ENCODE measurements at regions not wholly inside any gene's neighbourhood (a gene's known extent, or its start where the extent isn't known, plus 50 kb on each side); places are given as distances from the start of the nearest gene placed in this dataset.

DNA sequence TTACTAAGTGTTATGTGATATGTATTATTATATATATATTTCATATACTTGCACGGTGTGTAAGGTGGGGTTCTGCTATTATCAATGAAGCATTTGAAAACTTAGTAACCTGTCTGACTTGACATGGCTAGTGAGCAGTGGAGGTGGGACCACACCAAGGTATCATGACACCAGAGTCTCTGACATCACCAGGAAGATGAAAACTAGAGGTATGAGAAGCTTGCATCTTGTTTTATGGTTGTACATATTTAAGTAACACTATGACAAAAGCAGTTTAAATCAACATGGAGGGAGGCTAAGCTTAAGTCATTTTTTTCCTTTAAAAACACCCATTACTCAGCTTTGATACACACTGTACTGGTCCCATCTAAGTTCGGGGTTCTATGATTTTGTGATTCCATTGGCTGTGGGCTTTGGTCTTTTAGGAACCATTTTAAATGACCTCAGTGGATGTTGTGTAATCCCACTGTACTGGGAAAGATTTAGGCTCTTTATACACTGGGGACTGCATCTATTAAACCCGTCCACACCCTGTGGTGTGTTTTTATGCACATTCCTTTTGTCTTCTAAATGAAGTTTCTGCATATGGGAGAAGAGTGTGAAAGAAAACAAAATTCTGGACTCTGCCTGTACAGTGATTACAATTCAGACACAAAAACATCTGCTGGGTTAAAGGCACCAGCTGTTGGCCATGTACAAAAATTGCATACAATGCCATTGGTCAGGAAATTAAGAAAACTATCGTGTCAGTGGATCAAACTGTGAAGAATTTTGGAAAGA lies 570.6 kb downstream of the SPRY1 start:
- no peak overlapping the region for H3K4me3 Mint-ChIP-seq
- no peak overlapping the region for H3K27ac Mint-ChIP-seq
- no peaks in the 10 kb centered on the region for H3K36me3 Mint-ChIP-seq (ENCODE audit: insufficient read depth in 2 of 2)
- H3K9me3 Mint-ChIP-seq, result no peaks in the 10 kb centered on the region
- H3K27me3 Mint-ChIP-seq (ENCODE audit: low read depth), result no peaks in the 10 kb centered on the region
- ATAC-seq (replicated peaks in 1 of 2) (no peak), DNase-seq (no peak)
- H3K4me1 Mint-ChIP-seq (ENCODE audit: low read depth), result no peaks in the 10 kb centered on the region

DNA sequence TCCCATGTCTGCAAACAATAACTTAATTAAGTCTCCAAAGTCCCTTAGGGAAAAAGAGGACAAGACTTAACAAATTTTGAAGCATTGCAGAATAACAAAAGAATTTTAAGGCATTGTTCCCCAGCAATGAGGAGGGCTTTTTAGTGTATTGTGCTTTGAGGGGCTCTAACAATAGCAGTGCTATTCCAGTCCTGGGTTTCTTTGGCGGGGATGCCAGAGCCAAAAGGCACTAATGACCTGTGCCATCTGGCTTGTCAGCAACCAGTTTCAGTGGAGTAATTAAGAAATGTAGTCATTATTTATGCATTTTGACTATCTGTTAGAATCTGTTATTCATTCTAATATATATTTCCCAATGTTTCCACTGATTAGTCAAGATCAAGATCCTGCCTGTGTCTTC lies 575.4 kb downstream of the SPRY1 start:
- Mint-ChIP-seq H3K27ac (no peak overlapping the region), H3K4me3 (no peak overlapping the region), H3K36me3 (ENCODE audit: insufficient read depth in 2 of 2) (no peaks in the 10 kb centered on the region), H3K9me3 (no peaks in the 10 kb centered on the region), H3K27me3 (ENCODE audit: low read depth) (no peaks in the 10 kb centered on the region), H3K4me1 (ENCODE audit: low read depth) (no peaks in the 10 kb centered on the region)
- DNase-seq, result no peak
- no peak for ATAC-seq (replicated peaks in 1 of 2)

- ATAC-seq (replicated peaks in 1 of 2) (no peak), DNase-seq (no peak)
- H3K9me3 Mint-ChIP-seq, result no peaks in the 10 kb centered on the region
- no peaks in the 10 kb centered on the region for H3K36me3 Mint-ChIP-seq (ENCODE audit: insufficient read depth in 2 of 2)
- H3K4me3 Mint-ChIP-seq, result no peak overlapping the region
- H3K4me1 Mint-ChIP-seq (ENCODE audit: low read depth), result no peaks in the 10 kb centered on the region
- no peak overlapping the region for H3K27ac Mint-ChIP-seq
- H3K27me3 Mint-ChIP-seq (ENCODE audit: low read depth), result no peaks in the 10 kb centered on the region
Observed at GRCh38 chr4:123974386-123975149, 578.0 kb downstream of the SPRY1 start.

GRCh38 chr4:123976285-123976684 lies 579.7 kb downstream of the SPRY1 start:
- H3K27me3 Mint-ChIP-seq (ENCODE audit: low read depth), result no peaks in the 10 kb centered on the region
- H3K27ac Mint-ChIP-seq, result no peak overlapping the region
- no peak for ATAC-seq (replicated peaks in 1 of 2)
- no peak for DNase-seq
- H3K36me3 Mint-ChIP-seq (ENCODE audit: insufficient read depth in 2 of 2), result no peaks in the 10 kb centered on the region
- H3K4me3 Mint-ChIP-seq, result no peak overlapping the region
- H3K4me1 Mint-ChIP-seq (ENCODE audit: low read depth), result no peaks in the 10 kb centered on the region
- H3K9me3 Mint-ChIP-seq, result no peaks in the 10 kb centered on the region

- H3K4me1 Mint-ChIP-seq (ENCODE audit: low read depth), result no peaks in the 10 kb centered on the region
- no peak overlapping the region for H3K4me3 Mint-ChIP-seq
- no peaks in the 10 kb centered on the region for H3K27me3 Mint-ChIP-seq (ENCODE audit: low read depth)
- no peak for ATAC-seq (replicated peaks in 1 of 2)
- no peak for DNase-seq
- no peak overlapping the region for H3K27ac Mint-ChIP-seq
- H3K36me3 Mint-ChIP-seq (ENCODE audit: insufficient read depth in 2 of 2), result no peaks in the 10 kb centered on the region
- H3K9me3 Mint-ChIP-seq, result no peaks in the 10 kb centered on the region
Observed at GRCh38 chr4:123976819-123977218, 580.2 kb downstream of the SPRY1 start.

GRCh38 chr4:123977641-123978081 lies 581.1 kb downstream of the SPRY1 start:
- no peak overlapping the region for H3K4me3 Mint-ChIP-seq
- H3K36me3 Mint-ChIP-seq (ENCODE audit: insufficient read depth in 2 of 2), result no peaks in the 10 kb centered on the region
- no peaks in the 10 kb centered on the region for H3K27me3 Mint-ChIP-seq (ENCODE audit: low read depth)
- no peak for ATAC-seq (replicated peaks in 1 of 2)
- H3K4me1 Mint-ChIP-seq (ENCODE audit: low read depth), result no peaks in the 10 kb centered on the region
- H3K9me3 Mint-ChIP-seq, result no peaks in the 10 kb centered on the region
- no peak for DNase-seq
- H3K27ac Mint-ChIP-seq, result no peak overlapping the region

DNA sequence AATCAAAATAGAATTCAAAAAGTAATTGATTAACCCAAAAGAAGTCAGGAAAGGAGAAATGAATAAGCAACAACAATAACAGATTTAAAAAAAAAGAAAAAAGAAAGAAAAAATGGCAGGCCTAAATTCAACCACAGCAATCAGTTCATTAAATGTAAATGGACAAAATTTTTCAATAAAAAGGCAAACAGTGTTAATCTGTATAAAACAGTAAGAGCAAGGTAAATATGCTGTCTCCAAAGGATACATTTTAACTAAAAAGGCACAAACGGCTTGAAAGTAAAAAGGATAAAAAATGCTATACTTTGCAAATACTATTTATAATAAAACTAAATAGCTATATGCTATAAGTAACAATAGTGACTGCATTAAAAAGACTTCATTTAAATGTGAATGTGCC lies 582.0 kb downstream of the SPRY1 start:
- H3K36me3 Mint-ChIP-seq (ENCODE audit: insufficient read depth in 2 of 2), result no peaks in the 10 kb centered on the region
- H3K4me1 Mint-ChIP-seq (ENCODE audit: low read depth), result no peaks in the 10 kb centered on the region
- H3K4me3 Mint-ChIP-seq, result no peak overlapping the region
- no peak for DNase-seq
- H3K9me3 Mint-ChIP-seq, result no peaks in the 10 kb centered on the region
- H3K27me3 Mint-ChIP-seq (ENCODE audit: low read depth), result no peaks in the 10 kb centered on the region
- H3K27ac Mint-ChIP-seq, result no peak overlapping the region
- no peak for ATAC-seq (replicated peaks in 1 of 2)

DNA sequence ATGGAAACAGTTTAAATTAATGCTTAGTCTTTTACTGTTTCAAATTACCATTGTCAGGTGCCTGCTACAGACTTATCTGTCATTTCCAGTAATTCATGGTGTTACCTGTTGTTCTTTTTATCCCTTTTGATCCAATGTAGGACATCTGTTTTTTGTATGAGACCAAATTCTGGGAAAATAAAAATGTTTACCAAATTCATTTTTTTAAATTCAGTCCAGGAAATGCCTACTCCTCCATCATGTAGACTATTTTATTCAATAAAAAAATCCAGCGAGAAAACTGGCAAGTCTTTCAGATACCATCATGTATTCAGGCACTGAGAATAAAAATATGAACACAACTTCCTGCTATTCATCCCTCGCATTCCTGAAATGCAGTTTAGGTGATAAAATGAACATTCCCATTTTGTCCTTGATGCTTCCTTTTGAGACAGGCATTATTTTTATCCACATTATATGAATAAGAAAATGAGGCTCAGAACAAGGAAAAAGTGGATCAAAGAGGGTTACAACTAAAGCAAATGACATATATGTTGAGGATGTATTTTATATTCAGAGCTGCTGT lies 584.2 kb downstream of the SPRY1 start:
- no peak for ATAC-seq (replicated peaks in 1 of 2)
- H3K9me3 Mint-ChIP-seq, result no peaks in the 10 kb centered on the region

GRCh38 chr4:123984886-123985285 lies 588.3 kb downstream of the SPRY1 start:
- no peak for ATAC-seq (replicated peaks in 1 of 2)
- no peaks in the 10 kb centered on the region for H3K27me3 Mint-ChIP-seq (ENCODE audit: low read depth)
- no peaks in the 10 kb centered on the region for H3K36me3 Mint-ChIP-seq (ENCODE audit: insufficient read depth in 2 of 2)
- no peak overlapping the region for H3K27ac Mint-ChIP-seq
- H3K4me3 Mint-ChIP-seq, result no peak overlapping the region
- DNase-seq, result no peak
- H3K4me1 Mint-ChIP-seq (ENCODE audit: low read depth), result no peaks in the 10 kb centered on the region
- no peaks in the 10 kb centered on the region for H3K9me3 Mint-ChIP-seq

More for the DNA sequence above, 584.2 kb downstream of the SPRY1 start:
- no peaks in the 10 kb centered on the region for H3K27me3 Mint-ChIP-seq (ENCODE audit: low read depth)
- no peak overlapping the region for H3K4me3 Mint-ChIP-seq
- DNase-seq, result no peak
- H3K36me3 Mint-ChIP-seq (ENCODE audit: insufficient read depth in 2 of 2), result no peaks in the 10 kb centered on the region
- no peak overlapping the region for H3K27ac Mint-ChIP-seq
- no peaks in the 10 kb centered on the region for H3K4me1 Mint-ChIP-seq (ENCODE audit: low read depth)

DNA sequence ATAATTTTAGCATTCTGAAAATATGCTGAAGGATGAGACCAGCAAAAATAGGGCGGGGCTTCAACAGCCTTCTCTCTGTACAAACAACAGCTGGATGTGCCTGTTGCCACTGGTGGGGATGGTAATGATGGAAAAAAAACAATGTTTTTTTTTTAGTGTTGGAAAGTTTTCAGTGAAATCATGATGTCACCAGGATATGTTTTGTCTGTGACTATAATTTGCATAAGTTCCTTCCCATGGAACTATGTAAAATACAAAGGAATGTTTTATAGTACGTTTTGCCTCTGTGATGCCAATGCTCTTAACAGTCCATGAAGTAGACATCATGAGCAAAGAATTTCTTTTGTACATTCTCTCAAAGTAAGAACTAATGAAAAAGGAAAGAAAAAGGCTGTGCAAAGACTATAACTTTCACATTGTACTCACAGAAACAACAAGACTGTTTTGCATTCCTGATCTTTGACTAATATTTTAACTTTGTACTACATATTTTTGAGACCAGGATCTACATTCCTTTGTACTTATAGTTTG lies 589.7 kb downstream of the SPRY1 start:
- no peak overlapping the region for H3K4me3 Mint-ChIP-seq
- H3K4me1 Mint-ChIP-seq (ENCODE audit: low read depth), result no peaks in the 10 kb centered on the region
- H3K27ac Mint-ChIP-seq, result no peak overlapping the region
- H3K27me3 Mint-ChIP-seq (ENCODE audit: low read depth), result no peaks in the 10 kb centered on the region
- ATAC-seq (replicated peaks in 1 of 2) (no peak), DNase-seq (no peak)
- no peaks in the 10 kb centered on the region for H3K9me3 Mint-ChIP-seq
- H3K36me3 Mint-ChIP-seq (ENCODE audit: insufficient read depth in 2 of 2), result no peaks in the 10 kb centered on the region

DNA sequence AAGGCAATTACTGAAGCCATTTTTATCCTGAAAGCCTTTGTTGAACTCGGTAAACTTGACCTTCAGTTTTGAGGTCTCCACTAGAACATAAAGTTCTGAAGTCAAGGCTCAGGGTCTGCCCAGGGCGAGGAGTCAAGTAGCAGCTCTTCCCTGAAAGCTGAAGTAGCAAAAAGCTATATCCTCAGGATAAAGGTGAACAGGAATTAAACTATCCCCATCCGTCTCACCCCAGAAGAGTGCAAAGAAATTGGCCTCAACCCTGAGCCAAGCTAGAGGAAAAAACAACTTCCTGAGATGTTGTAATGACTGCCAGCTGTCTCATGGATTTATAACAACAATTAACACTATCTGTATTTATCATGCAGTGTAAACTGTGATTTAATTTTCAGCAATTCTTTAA lies 590.8 kb downstream of the SPRY1 start:
- Mint-ChIP-seq H3K4me1 (ENCODE audit: low read depth) (no peaks in the 10 kb centered on the region), H3K27me3 (ENCODE audit: low read depth) (no peaks in the 10 kb centered on the region), H3K36me3 (ENCODE audit: insufficient read depth in 2 of 2) (no peaks in the 10 kb centered on the region), H3K27ac (no peak overlapping the region), H3K9me3 (no peaks in the 10 kb centered on the region), H3K4me3 (no peak overlapping the region)
- no peak for ATAC-seq (replicated peaks in 1 of 2)
- no peak for DNase-seq

DNA sequence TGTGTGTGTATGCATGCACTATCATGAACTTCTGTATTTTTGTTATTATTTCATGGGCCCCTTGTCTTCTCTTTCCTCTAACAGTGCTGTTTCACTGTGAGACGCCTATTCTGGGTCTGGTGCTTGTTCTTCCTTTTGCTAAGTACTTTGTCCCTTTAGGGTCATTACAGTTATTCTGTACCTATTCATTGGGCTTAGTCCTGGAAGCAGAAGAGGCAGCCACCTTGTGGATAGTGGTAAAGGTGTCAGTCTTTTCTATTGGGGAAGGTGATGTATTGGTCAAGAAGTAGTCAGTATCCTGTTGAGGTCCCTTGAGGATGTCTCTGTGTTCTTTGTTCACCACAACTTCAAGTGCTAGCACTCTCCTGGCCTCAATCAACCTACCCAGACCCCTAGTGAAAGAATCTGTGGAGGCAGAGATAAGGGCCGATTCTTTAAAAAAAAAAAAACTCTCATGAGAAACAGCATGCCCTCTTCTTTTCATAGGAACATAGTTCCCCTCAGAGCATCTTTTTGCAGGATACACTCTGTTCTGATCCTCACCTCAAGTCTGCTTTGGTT lies 593.8 kb downstream of the SPRY1 start:
- Mint-ChIP-seq H3K27ac (no peak overlapping the region), H3K4me1 (ENCODE audit: low read depth) (no peaks in the 10 kb centered on the region), H3K27me3 (ENCODE audit: low read depth) (no peaks in the 10 kb centered on the region), H3K9me3 (no peaks in the 10 kb centered on the region), H3K4me3 (no peak overlapping the region), H3K36me3 (ENCODE audit: insufficient read depth in 2 of 2) (no peaks in the 10 kb centered on the region)
- no peak for DNase-seq
- ATAC-seq (replicated peaks in 1 of 2), result no peak

DNA sequence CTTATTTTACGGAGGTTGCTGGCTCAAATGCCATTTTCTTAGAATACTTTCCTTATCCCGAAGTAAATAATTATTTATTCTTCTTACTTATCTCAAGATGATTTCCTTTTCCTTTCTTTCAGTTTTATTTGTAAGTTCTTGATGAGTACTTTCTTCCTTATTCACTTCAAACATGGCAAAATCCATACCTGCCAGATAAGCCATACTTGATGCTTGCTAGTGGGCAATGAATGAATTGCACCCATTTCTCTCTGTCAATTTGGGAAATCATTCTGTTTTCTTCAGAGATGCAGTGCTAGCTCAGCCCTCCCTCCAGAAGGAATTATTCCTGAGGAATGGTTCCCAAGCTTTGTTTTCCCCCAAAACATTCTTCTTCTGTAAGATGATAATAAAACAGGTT lies 598.3 kb downstream of the SPRY1 start:
- no peak overlapping the region for H3K27ac Mint-ChIP-seq
- H3K4me3 Mint-ChIP-seq, result no peak overlapping the region
- DNase-seq, result no peak
- ATAC-seq (replicated peaks in 1 of 2), result no peak
- H3K36me3 Mint-ChIP-seq (ENCODE audit: insufficient read depth in 2 of 2), result no peaks in the 10 kb centered on the region
- no peaks in the 10 kb centered on the region for H3K27me3 Mint-ChIP-seq (ENCODE audit: low read depth)
- no peaks in the 10 kb centered on the region for H3K9me3 Mint-ChIP-seq
- H3K4me1 Mint-ChIP-seq (ENCODE audit: low read depth), result no peaks in the 10 kb centered on the region

All from activated T-cell treated with anti-CD3 and anti-CD28 coated beads, Interleukin-2, amount 50 U/mL, for 72 hours (primary cell).